HCT116 (cell line): ENCODE measurements at regions not wholly inside any gene's neighbourhood (a gene's known extent, or its start where the extent isn't known, plus 50 kb on each side); places are given as distances from the start of the nearest gene placed in this dataset.

ENCODE experiments used
- ATAC-seq: fragments of 200-7000 bp; cut with Tn5 transposase; 2 replicates; pipeline ENCODE4 v1.9.1; 2020; ENCODE audit warnings: mild to moderate bottlenecking, moderate library complexity
- BruUV-seq: library from RNA; stranded (reverse); fragments of 400-500 nt; replicated peaks from 2 replicates; lab custom pipeline; 2021; lab: Mats Ljungman, UMichigan
- CTCF ChIA-PET: fragments of 300-600 bp; sonication (Branson Sonifier 250); formaldehyde crosslinking; loops from one replicate; lab custom pipeline; 2021; ENCODE audit warnings: antibody characterized with exemption; lab: Charles Lee
- POLR2A ChIA-PET: fragments of 300-600, 350-600 bp; sonication (Branson Sonifier 250); formaldehyde crosslinking; loops from one replicate; lab custom pipeline; 2021; ENCODE audit warnings: antibody characterized with exemption; lab: Charles Lee
- RAD21 ChIA-PET, 2 experiments: fragments of 300-600 bp; sonication (Branson Sonifier 250); formaldehyde crosslinking; loops; one replicate each; lab custom pipeline; 2023; ENCODE audit warnings: low total read pairs in 2 of 2; ENCODE audit not compliant: uncharacterized antibody in 2 of 2, unreplicated experiment in 2 of 2, low non-redundant PET in 1 of 2; lab: Charles Lee
- DNase-seq: peaks from one replicate; pipeline ENCODE4 v3.0.0-alpha.2; 2010; ENCODE audit warnings: low read depth, low spot score
- H2AFZ ChIP-seq: fragments of 200-600 bp; shearing (Covaris generic), sonication (generic); 2 replicates; pipeline ENCODE4 v1.6.1; 2017; ENCODE audit warnings: low read depth, mixed run types, mixed read lengths, antibody characterized with exemption, low read length; ENCODE audit not compliant: poor library complexity, severe bottlenecking
- H3K27ac ChIP-seq: 2 replicates; pipeline ENCODE4 v1.5.1; 2012; ENCODE audit warnings: low read depth, low read length
- H3K27me3 ChIP-seq: fragments of 200-600 bp; sonication (generic); 2 replicates; pipeline ENCODE4 v1.6.1; 2016; ENCODE audit warnings: mixed run types, low read length, mixed read lengths; ENCODE audit not compliant: insufficient read depth
- H3K36me3 ChIP-seq, 2 experiments: fragments of 200-500 bp in 1 of 2; fragments of 200-600 bp in 1 of 2; sonication (Bioruptor generic) in 1 of 2; sonication (generic) in 1 of 2; 2 replicates each; pipeline versions ENCODE4 v1.5.1 to v1.6.1; 2014 to 2016; ENCODE audit warnings: low read length in 2 of 2, inconsistent platforms in 1 of 2, mixed read lengths in 1 of 2, mixed run types in 1 of 2; ENCODE audit not compliant: insufficient read depth in 2 of 2, control insufficient read depth in 1 of 2
- H3K4me1 ChIP-seq, 2 experiments: fragments of 200-600 bp in 1 of 2; sonication (generic) in 1 of 2; 2 replicates each; pipeline versions ENCODE4 v1.5.1 to v1.6.1; 2012 to 2017; ENCODE audit warnings: low read length in 2 of 2, inconsistent platforms in 1 of 2, mild to moderate bottlenecking in 1 of 2, mixed read lengths in 1 of 2, mixed run types in 1 of 2, moderate library complexity in 1 of 2; ENCODE audit not compliant: insufficient read depth in 2 of 2, control insufficient read depth in 1 of 2
- H3K4me2 ChIP-seq: fragments of 200-600 bp; sonication (generic); 2 replicates; pipeline ENCODE4 v1.6.1; 2017; ENCODE audit warnings: mixed run types, low read length, mixed read lengths
- H3K4me3 ChIP-seq, 2 experiments: fragments of 200-600 bp in 1 of 2; sonication (generic) in 1 of 2; replicated peaks in 1 of 2; 2 replicates each; pipeline ENCODE4 v1.5.1; 2011 to 2016; ENCODE audit warnings: low read length in 2 of 2, control low read depth in 1 of 2, low read depth in 1 of 2, mild to moderate bottlenecking in 1 of 2, mixed read lengths in 1 of 2, mixed run types in 1 of 2
- H3K79me2 ChIP-seq: fragments of 200-600 bp; sonication (generic); 2 replicates; pipeline ENCODE4 v1.6.1; 2017; ENCODE audit warnings: mild to moderate bottlenecking, mixed run types, low read length, moderate library complexity, mixed read lengths; ENCODE audit not compliant: insufficient read depth
- H3K9ac ChIP-seq: fragments of 200-600 bp; sonication (generic); 2 replicates; pipeline ENCODE4 v1.6.1; 2016; ENCODE audit warnings: low read length, mixed read lengths
- H3K9me2 ChIP-seq: fragments of 200-600 bp; sonication (generic), shearing (Covaris generic); 2 replicates; pipeline ENCODE4 v1.6.1; 2017; ENCODE audit warnings: mixed run types, mild to moderate bottlenecking, moderate library complexity; ENCODE audit not compliant: insufficient read depth
- H3K9me3 ChIP-seq, 2 experiments: fragments of 200-500 bp in 1 of 2; fragments of 200-600 bp in 1 of 2; sonication (Bioruptor generic) in 1 of 2; sonication (generic) in 1 of 2; 2 replicates each; pipeline ENCODE4 v1.6.1; 2014 to 2017; ENCODE audit warnings: low read length in 2 of 2, mixed read lengths in 2 of 2, inconsistent platforms in 1 of 2, low read depth in 1 of 2, mild to moderate bottlenecking in 1 of 2, mixed run types in 1 of 2, moderate library complexity in 1 of 2; ENCODE audit not compliant: control insufficient read depth in 1 of 2, insufficient read depth in 1 of 2
- H4K20me1 ChIP-seq: fragments of 200-600 bp; sonication (generic), shearing (Covaris generic); 2 replicates; pipeline ENCODE4 v1.6.1; 2017; ENCODE audit warnings: mixed run types, mild to moderate bottlenecking, moderate library complexity; ENCODE audit not compliant: insufficient read depth
- CBX3 ChIP-seq: IDR thresholded peaks from 2 replicates; pipeline ENCODE4 v1.6.1; 2012; ENCODE audit warnings: low read depth
- CTCF ChIP-seq, 3 experiments: fragments of 200-600 bp in 1 of 3; sonication (generic) in 1 of 3; IDR thresholded peaks in 2 of 3; conservative IDR thresholded peaks in 1 of 3; 2 replicates each; pipeline ENCODE4 v1.5.1; 2012 to 2017; ENCODE audit warnings: low read depth in 2 of 3, low read length in 2 of 3, antibody characterized with exemption in 1 of 3, borderline replicate concordance in 1 of 3, control low read depth in 1 of 3, mild to moderate bottlenecking in 1 of 3, mixed read lengths in 1 of 3, mixed run types in 1 of 3, moderate library complexity in 1 of 3; ENCODE audit not compliant: insufficient read depth in 1 of 3
- EZH2 ChIP-seq: fragments of 200-600 bp; sonication (generic); IDR thresholded peaks from 2 replicates; pipeline ENCODE4 v1.6.1; 2017; ENCODE audit warnings: antibody characterized with exemption, mixed run types
- EZH2phosphoT487 ChIP-seq: fragments of 200-600 bp; IDR thresholded peaks from 2 replicates; pipeline ENCODE4 v1.6.1; 2018; ENCODE audit warnings: antibody characterized with exemption, borderline replicate concordance
- JUND ChIP-seq: IDR thresholded peaks from 2 replicates; pipeline ENCODE4 v1.6.1; 2012
- RAD21 ChIP-seq: IDR thresholded peaks from 2 replicates; pipeline ENCODE4 v1.6.1; 2012; ENCODE audit warnings: low read depth, mild to moderate bottlenecking
- SP1 ChIP-seq: IDR thresholded peaks from 2 replicates; pipeline ENCODE4 v1.6.1; 2012; ENCODE audit warnings: low read depth
- ZNF274 ChIP-seq: fragments of 200-500 bp; sonication (Bioruptor generic); IDR thresholded peaks from 2 replicates; pipeline ENCODE4 v1.6.1; 2014; ENCODE audit warnings: mild to moderate bottlenecking, low read depth, low read length, inconsistent platforms
- intact Hi-C: fragments of 100-400 bp; cut with micrococcal nuclease; formaldehyde crosslinking; loops from 2 replicates; pipeline ENCODE4 v1.10.0; 2022

- Histone ChIP-seq H3K4me3 (no peak overlapping the region), H3K9ac (no peak overlapping the region), H4K20me1 (no peaks in the 10 kb centered on the region), H3K9me2 (no peaks in the 10 kb centered on the region), H3K4me2 (no peak overlapping the region), H3K79me2 (no peaks in the 10 kb centered on the region), H3K9me3 (no peaks in the 10 kb centered on the region), H3K36me3 (no peaks in the 10 kb centered on the region), H3K27me3 (peaks cover 4% of the 10 kb centered on the region; the same call in 1 of the 2 replicates), H2AFZ (no peak overlapping the region), H3K4me1 (no peaks in the 10 kb centered on the region), H3K27ac (no peak overlapping the region)
- ATAC-seq = no peak
- no peak for DNase-seq
- POLR2A ChIA-PET = no interaction called here
- no TSS peak for BruUV-seq
- CTCF ChIA-PET = no interaction called here
- RAD21 ChIA-PET = no interaction called here
- intact Hi-C loops = no loop called here
- TF ChIP-seq ZNF274 = no peak
- TF ChIP-seq EZH2 = no peak
- TF ChIP-seq CBX3 = no peak
- TF ChIP-seq CTCF (IDR thresholded peaks at IDR 0.05 in 2 of 3, conservative IDR thresholded peaks at IDR 0.05 in 1 of 3; ENCODE audit: borderline replicate concordance in 1 of 3, insufficient read depth in 1 of 3, low read depth in 2 of 3, low read length in 2 of 3) = no peak
- no peak for TF ChIP-seq SP1
- TF ChIP-seq RAD21 = no peak
- no peak for TF ChIP-seq EZH2phosphoT487
Measured at GRCh38 chr2:18482666-18483065, 77.8 kb downstream of the RDH14 start.

DNA sequence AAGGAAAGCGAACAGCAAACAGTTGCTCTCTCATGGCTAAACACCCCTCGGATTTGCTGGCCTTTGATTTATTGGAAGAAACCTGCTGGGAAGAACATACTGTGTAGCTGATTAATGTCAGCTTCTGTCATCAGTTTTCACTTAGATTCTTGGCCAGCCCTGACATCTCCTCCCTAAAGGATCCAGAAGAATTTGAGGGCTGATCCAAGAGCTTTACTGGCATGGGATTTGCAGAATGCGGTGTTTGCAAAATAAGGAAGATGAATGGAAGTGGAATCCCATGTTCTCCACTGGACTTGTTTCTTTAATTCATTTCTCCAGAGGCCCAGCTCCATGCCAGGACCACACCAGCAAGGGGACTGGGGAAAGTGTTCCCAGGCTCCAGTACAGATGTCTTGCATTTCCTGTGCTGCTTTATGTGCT, 80.5 kb downstream of the RDH14 start:
- Histone ChIP-seq H2AFZ (no peak overlapping the region), H3K79me2 (no peaks in the 10 kb centered on the region), H3K4me2 (no peak overlapping the region), H4K20me1 (no peaks in the 10 kb centered on the region), H3K4me3 (no peak overlapping the region), H3K27ac (no peak overlapping the region), H3K9ac (no peak overlapping the region), H3K27me3 (peaks cover 27% of the 10 kb centered on the region), H3K36me3 (no peaks in the 10 kb centered on the region), H3K9me3 (no peaks in the 10 kb centered on the region), H3K9me2 (no peaks in the 10 kb centered on the region), H3K4me1 (no peaks in the 10 kb centered on the region)
- POLR2A ChIA-PET = no interaction called here
- BruUV-seq = no TSS peak
- ATAC-seq (no peak), DNase-seq (no peak)
- intact Hi-C loops = no loop called here
- CTCF ChIA-PET = no interaction called here
- RAD21 ChIA-PET = no interaction called here
- TF ChIP-seq JUND = no peak
